Muscle layer of duodenum (tissue), 2 donors: ENCODE measurements at regions not wholly inside any gene's neighbourhood (a gene's known extent, or its start where the extent isn't known, plus 50 kb on each side); places are given as distances from the start of the nearest gene placed in this dataset.

Experiments
- H3K27ac ChIP-seq: one replicate; pipeline ENCODE4 v1.7.0; 2013; ENCODE audit warnings: mild to moderate bottlenecking, low read length
- H3K27me3 ChIP-seq: one replicate; pipeline ENCODE4 v1.7.0; 2013; ENCODE audit warnings: low read depth, mild to moderate bottlenecking, control low read depth, low read length
- H3K36me3 ChIP-seq, 2 donors: one replicate each; pipeline ENCODE4 v1.7.0; 2013; ENCODE audit warnings: low read length in 2 of 2, control low read depth in 1 of 2, mild to moderate bottlenecking in 1 of 2; ENCODE audit not compliant: insufficient read depth in 2 of 2, control insufficient read depth in 1 of 2
- H3K4me1 ChIP-seq, 2 donors: one replicate each; pipeline ENCODE4 v1.7.0; 2013; ENCODE audit warnings: low read length in 2 of 2, mild to moderate bottlenecking in 2 of 2, control low read depth in 1 of 2, moderate library complexity in 1 of 2; ENCODE audit not compliant: insufficient read depth in 2 of 2, control insufficient read depth in 1 of 2
- H3K4me3 ChIP-seq, 2 donors: one replicate each; pipeline ENCODE4 v1.7.0; 2013; ENCODE audit warnings: low read length in 2 of 2, low read depth in 1 of 2, mild to moderate bottlenecking in 1 of 2
- H3K9me3 ChIP-seq, 2 donors: one replicate each; pipeline ENCODE4 v1.7.0; 2013; ENCODE audit warnings: low read length in 2 of 2, control low read depth in 1 of 2, mild to moderate bottlenecking in 1 of 2; ENCODE audit not compliant: control insufficient read depth in 1 of 2
- donor health status: healthy.

- Histone ChIP-seq H3K27ac (no peak overlapping the region), H3K4me3 (no peak overlapping the region), H3K36me3 (no peaks in the 10 kb centered on the region), H3K4me1 (no peaks in the 10 kb centered on the region), H3K9me3 (no peaks in the 10 kb centered on the region), H3K27me3 (no peaks in the 10 kb centered on the region)
Measured at GRCh38 chr9:28847331-28847730, 1274.0 kb upstream of the C9orf72 start.

GRCh38 chr9:28848671-28849070 lies 1275.4 kb upstream of the C9orf72 start:
- H3K4me3 ChIP-seq: no peak overlapping the region
- no peaks in the 10 kb centered on the region for H3K9me3 ChIP-seq
- no peaks in the 10 kb centered on the region for H3K4me1 ChIP-seq
- no peaks in the 10 kb centered on the region for H3K27me3 ChIP-seq
- no peak overlapping the region for H3K27ac ChIP-seq
- H3K36me3 ChIP-seq: no peaks in the 10 kb centered on the region

- H3K27me3 ChIP-seq: no peaks in the 10 kb centered on the region
- no peaks in the 10 kb centered on the region for H3K9me3 ChIP-seq
- H3K36me3 ChIP-seq: no peaks in the 10 kb centered on the region
- no peak overlapping the region for H3K27ac ChIP-seq
- no peak overlapping the region for H3K4me3 ChIP-seq
- H3K4me1 ChIP-seq: no peaks in the 10 kb centered on the region
Measured at GRCh38 chr9:28853477-28853876, 1280.2 kb upstream of the C9orf72 start.

GRCh38 chr9:28866951-28867350 lies 1293.7 kb upstream of the C9orf72 start:
- H3K36me3 ChIP-seq: no peaks in the 10 kb centered on the region
- no peak overlapping the region for H3K27ac ChIP-seq
- no peaks in the 10 kb centered on the region for H3K4me1 ChIP-seq
- H3K27me3 ChIP-seq: no peaks in the 10 kb centered on the region
- H3K4me3 ChIP-seq: no peak overlapping the region
- no peaks in the 10 kb centered on the region for H3K9me3 ChIP-seq

GRCh38 chr9:28868228-28868990 lies 1295.1 kb upstream of the C9orf72 start:
- H3K9me3 ChIP-seq: no peaks in the 10 kb centered on the region
- H3K4me1 ChIP-seq: no peaks in the 10 kb centered on the region
- no peak overlapping the region for H3K4me3 ChIP-seq
- H3K27me3 ChIP-seq: no peaks in the 10 kb centered on the region
- no peak overlapping the region for H3K27ac ChIP-seq
- H3K36me3 ChIP-seq: no peaks in the 10 kb centered on the region

- Histone ChIP-seq H3K36me3 (no peaks in the 10 kb centered on the region), H3K4me1 (no peaks in the 10 kb centered on the region), H3K27ac (no peak overlapping the region), H3K27me3 (no peaks in the 10 kb centered on the region), H3K4me3 (no peak overlapping the region), H3K9me3 (no peaks in the 10 kb centered on the region)
Measured at GRCh38 chr9:28882529-28882928, 1309.2 kb upstream of the C9orf72 start.

GRCh38 chr9:28883234-28883633 lies 1310.0 kb upstream of the C9orf72 start:
- H3K4me3 ChIP-seq: no peak overlapping the region
- no peak overlapping the region for H3K27ac ChIP-seq
- H3K9me3 ChIP-seq: no peaks in the 10 kb centered on the region
- no peaks in the 10 kb centered on the region for H3K36me3 ChIP-seq
- no peaks in the 10 kb centered on the region for H3K4me1 ChIP-seq
- no peaks in the 10 kb centered on the region for H3K27me3 ChIP-seq

- Histone ChIP-seq H3K9me3 (no peaks in the 10 kb centered on the region), H3K27me3 (no peaks in the 10 kb centered on the region), H3K36me3 (no peaks in the 10 kb centered on the region), H3K4me3 (no peak overlapping the region), H3K27ac (no peak overlapping the region), H3K4me1 (no peaks in the 10 kb centered on the region)
Measured at GRCh38 chr9:28887188-28887884, 1314.1 kb upstream of the C9orf72 start.

GRCh38 chr9:28888806-28889205 lies 1315.5 kb upstream of the C9orf72 start:
- Histone ChIP-seq H3K27me3 (no peaks in the 10 kb centered on the region), H3K27ac (no peak overlapping the region), H3K36me3 (no peaks in the 10 kb centered on the region), H3K4me1 (no peaks in the 10 kb centered on the region), H3K9me3 (no peaks in the 10 kb centered on the region), H3K4me3 (no peak overlapping the region)

- no peaks in the 10 kb centered on the region for H3K36me3 ChIP-seq
- H3K4me3 ChIP-seq: no peak overlapping the region
- no peak overlapping the region for H3K27ac ChIP-seq
- no peaks in the 10 kb centered on the region for H3K9me3 ChIP-seq
- H3K4me1 ChIP-seq: no peaks in the 10 kb centered on the region
- H3K27me3 ChIP-seq: no peaks in the 10 kb centered on the region
Measured at GRCh38 chr9:28892538-28892937, 1319.3 kb upstream of the C9orf72 start.

- no peak overlapping the region for H3K27ac ChIP-seq
- H3K4me3 ChIP-seq: no peak overlapping the region
- H3K36me3 ChIP-seq: no peaks in the 10 kb centered on the region
- H3K27me3 ChIP-seq: no peaks in the 10 kb centered on the region
- no peaks in the 10 kb centered on the region for H3K4me1 ChIP-seq
- peaks cover 2 to 4% of the 10 kb centered on the region in 2 donors for H3K9me3 ChIP-seq
Measured at GRCh38 chr9:28899267-28899666, 1326.0 kb upstream of the C9orf72 start.
